Erythroblast (primary cell): ENCODE measurements at regions not wholly inside any gene's neighbourhood (a gene's known extent, or its start where the extent isn't known, plus 50 kb on each side); places are given as distances from the start of the nearest gene placed in this dataset.

Experiments used
- GATA1 ChIP-seq: IDR thresholded peaks from 2 replicates; pipeline ENCODE4 v1.6.1; 2011; ENCODE audit warnings: low read depth, mild to moderate bottlenecking, control low read depth, low read length, moderate library complexity
- POLR2A ChIP-seq: IDR thresholded peaks from 2 replicates; pipeline ENCODE4 v1.6.1; 2011; ENCODE audit warnings: mild to moderate bottlenecking, low read length

DNA sequence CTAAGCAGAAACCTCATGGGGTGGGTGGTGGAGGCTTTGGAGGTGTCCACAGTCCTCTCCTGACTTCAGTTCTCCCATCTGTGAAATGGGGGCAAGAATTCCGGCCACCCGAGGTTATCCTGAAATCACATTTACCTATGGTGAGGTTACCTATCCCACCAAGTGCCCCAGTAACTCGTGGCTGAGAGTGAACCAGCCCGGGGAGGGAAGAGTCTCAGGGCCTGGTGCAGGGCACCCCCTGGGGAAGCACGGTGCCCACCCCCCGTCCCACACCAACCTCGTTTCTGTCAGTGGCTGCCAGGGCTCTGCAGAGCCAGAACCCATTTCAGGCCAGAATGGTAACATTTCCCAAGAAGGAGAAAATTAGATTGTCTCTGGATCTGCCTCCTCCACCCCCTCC is 83.7 kb upstream of the VSTM2B start:
- TF ChIP-seq POLR2A, result no peak
- no peak for TF ChIP-seq GATA1
